ENCODE measurements at regions not wholly inside any gene's neighbourhood (a gene's known extent, or its start where the extent isn't known, plus 50 kb on each side); places are given as distances from the start of the nearest gene placed in this dataset.

GRCh38 chr9:129250786-129251185 is 72.7 kb upstream of the IER5L start:
- no peak for DNase-seq

- no peak for DNase-seq
Measured at GRCh38 chr9:129247285-129248153, 69.5 kb upstream of the IER5L start.

- DNase-seq, result no peak
Measured at GRCh38 chr9:129245276-129245675, 67.2 kb upstream of the IER5L start.

- no peak for DNase-seq
Measured at GRCh38 chr9:129242971-129243561, 65.0 kb upstream of the IER5L start.

GRCh38 chr9:129242191-129242941 is 64.3 kb upstream of the IER5L start:
- no peak for DNase-seq

- DNase-seq, result no peak
Measured at GRCh38 chr9:129241725-129242124, 63.7 kb upstream of the IER5L start.

GRCh38 chr9:129240581-129241211 is 62.6 kb upstream of the IER5L start:
- DNase-seq, result no peak

GRCh38 chr9:129239946-129240490 is 62.0 kb upstream of the IER5L start:
- no peak for DNase-seq

- DNase-seq, result no peak
Measured at GRCh38 chr9:129237803-129238202, 59.7 kb upstream of the IER5L start.

- peak; percentile 28 for DNase-seq
Measured at GRCh38 chr9:129237164-129237611, 59.1 kb upstream of the IER5L start.

- no peak for DNase-seq
Measured at GRCh38 chr9:129236441-129237145, 58.5 kb upstream of the IER5L start.

- DNase-seq, result peak; percentile 78
Measured at GRCh38 chr9:129235931-129236331, 57.9 kb upstream of the IER5L start.

- no peak for DNase-seq
Measured at GRCh38 chr9:129235041-129235930, 57.2 kb upstream of the IER5L start.

GRCh38 chr9:129234491-129234890 is 56.4 kb upstream of the IER5L start:
- no peak for DNase-seq

- no peak for DNase-seq
Measured at GRCh38 chr9:129232839-129233591, 55.0 kb upstream of the IER5L start.

- DNase-seq, result no peak
Measured at GRCh38 chr9:129231759-129232158, 53.7 kb upstream of the IER5L start.

GRCh38 chr9:129231022-129231739 is 53.1 kb upstream of the IER5L start:
- no peak for DNase-seq

- DNase-seq, result no peak
Measured at GRCh38 chr9:129230302-129230701, 52.2 kb upstream of the IER5L start.

All from CD4-positive, alpha-beta T cell treated with Interleukin-17A for 1 hour (primary cell).